Superior temporal gyrus (tissue), 1 donor: ENCODE measurements at regions not wholly inside any gene's neighbourhood (a gene's known extent, or its start where the extent isn't known, plus 50 kb on each side); places are given as distances from the start of the nearest gene placed in this dataset.
A peak's percentile ranks its signal among the peaks of the same experiment; 100 is the strongest.

ENCODE experiments used
- DNase-seq: peaks from one replicate; pipeline ENCODE4 v3.0.0-alpha.2; 2016; ENCODE audit errors: extremely low spot score

DNA sequence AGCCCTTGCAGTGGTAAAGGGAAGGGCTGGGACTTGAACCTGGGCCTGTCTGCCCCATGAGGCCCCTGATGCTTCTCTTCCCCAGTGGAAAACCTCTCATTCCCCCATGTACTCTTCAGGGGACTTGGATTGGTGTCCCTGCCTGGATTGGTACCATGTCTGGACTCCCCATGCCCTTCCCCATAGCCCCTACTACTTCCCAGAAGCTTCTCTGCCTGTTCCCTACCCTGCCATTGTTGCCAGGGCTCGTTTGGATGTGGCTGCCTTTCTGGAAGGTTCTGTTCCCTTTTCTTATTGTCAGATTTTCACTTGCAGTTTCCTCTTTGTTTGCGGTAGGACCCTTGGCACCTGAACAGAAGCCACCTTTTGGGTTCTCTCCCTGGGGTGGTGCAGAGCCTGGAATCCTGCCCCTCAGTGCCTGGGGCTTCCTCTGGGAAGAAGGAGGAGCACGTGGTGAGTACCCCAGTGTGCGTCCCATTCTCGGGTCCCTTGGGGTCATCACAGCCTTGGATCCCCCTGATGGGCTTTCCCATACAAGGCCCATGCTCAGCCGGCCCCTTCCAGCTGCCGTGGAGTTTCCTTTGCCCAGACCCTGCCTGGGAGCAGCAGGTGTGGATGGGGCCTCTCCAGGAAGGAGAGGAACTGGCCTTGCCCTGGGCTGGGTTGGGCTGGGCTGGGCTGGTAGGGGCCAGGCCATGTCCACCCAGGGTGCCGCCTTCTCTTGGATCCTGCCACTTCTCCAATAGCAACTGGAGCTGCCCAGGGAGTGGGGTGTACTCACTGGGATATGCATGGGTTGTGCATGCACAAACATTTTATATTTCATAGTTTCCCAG is 281.1 kb downstream of the PTPRU start:
- no peak for DNase-seq

DNA sequence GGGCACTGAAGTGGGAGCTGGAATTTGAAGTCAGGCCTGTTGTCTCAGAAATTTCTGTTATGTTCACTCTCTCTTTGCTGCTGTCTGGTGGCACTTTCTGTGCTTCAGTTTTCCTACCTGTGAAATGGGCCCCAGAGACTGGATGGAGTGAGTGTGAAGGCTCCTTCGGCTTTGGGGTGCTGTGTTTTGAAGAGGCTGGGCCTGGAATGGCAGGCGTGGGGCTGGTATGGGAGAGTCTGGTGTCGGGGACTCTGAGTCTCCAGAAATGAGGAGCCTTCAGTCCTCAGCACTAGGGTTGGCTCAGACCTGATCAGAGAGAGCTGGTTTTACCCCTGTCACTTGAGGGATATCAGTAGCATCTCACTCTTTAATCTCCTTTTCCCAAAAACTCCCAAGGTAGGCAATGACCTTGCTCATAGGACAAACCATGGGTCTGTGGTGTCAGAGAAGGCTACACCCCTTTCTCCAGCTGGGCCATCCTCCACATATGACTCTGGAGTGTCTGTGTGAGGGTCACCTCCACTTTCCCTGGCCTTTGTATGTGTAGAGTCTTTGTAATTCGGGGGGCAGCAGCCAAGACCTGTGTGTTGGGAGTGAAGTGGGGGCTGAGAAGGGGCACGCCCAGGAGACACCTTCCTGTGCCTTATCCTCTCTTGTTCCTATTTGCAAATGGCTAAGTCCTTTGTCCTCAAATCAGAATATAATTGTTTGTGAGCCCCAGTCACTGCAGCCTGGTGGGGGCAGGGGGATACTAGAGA is 279.9 kb downstream of the PTPRU start:
- no peak for DNase-seq

DNA sequence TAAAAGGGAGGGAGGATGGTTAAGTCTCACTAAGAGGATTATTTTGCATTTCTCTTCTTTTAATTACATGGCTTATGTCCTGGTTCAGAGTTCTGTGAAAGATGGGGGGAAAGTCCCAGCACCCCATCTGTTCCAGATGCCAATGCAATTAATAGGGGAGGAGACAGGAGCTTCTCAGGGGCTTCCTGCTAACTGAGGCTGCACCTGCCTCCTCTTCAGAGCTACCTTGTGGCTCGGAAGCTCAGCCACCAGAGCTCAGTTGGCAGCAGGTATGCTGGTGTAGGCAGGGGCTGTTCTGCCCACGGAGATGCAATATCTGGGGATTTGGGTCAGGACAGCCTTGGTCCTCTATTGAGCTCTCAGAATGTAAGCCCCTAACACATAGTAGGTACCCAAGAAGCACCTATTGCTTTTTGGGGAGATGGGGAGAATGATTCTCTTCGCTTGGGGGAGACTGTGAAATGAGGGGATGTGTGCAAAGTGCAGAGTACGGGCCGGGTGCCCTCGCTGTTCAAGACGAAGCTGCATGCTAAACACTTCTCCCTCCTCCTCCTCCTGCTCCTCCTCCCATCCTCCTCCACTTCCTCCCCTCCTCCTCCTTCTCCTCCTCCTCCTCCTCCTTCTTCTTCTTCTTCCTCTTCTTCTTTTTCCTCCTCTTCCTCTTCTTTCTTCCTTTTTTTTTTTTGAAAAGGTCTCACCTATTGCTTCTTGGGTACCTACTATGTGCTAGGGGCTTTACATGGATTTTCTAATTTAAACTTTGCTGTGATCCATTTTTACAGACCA is 279.0 kb downstream of the PTPRU start:
- no peak for DNase-seq

DNA sequence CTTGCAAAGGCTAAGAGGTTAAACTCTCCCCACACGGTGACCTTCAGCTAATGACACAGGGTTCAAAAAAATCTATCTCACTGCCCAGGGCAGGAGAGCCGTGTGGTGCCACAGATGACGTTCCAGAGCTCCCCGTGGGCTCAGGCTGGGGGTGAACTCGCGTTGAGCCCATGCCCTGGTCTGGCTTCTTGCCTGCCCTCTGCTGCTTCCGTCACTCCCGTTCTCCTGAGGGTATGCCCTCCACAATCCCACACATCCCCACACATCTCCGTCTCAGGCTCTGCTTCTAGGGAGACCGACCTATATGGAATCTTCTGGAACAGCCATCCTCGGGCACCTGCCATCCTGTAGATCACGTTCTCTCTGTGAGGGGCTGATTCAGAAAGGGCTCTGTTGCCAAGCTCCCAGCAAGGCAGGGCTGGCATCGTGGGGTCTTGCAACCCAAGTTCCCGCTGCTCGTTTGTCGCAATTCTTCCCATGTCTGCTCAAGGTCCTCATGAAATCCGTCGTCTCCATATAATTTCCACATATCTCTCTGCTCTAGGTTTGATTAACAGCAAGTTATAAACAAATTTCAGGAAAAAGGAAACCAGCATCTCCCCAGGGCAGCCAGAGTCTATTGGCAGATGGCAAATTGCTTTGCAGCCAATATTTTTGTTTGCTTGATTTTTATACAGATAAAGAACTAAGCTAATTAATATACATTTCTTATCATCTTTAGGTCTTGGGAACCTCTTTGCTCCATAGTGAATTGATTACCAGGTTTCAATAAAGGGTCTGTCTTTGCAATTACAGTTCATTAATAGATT is 278.2 kb downstream of the PTPRU start:
- no peak for DNase-seq

DNA sequence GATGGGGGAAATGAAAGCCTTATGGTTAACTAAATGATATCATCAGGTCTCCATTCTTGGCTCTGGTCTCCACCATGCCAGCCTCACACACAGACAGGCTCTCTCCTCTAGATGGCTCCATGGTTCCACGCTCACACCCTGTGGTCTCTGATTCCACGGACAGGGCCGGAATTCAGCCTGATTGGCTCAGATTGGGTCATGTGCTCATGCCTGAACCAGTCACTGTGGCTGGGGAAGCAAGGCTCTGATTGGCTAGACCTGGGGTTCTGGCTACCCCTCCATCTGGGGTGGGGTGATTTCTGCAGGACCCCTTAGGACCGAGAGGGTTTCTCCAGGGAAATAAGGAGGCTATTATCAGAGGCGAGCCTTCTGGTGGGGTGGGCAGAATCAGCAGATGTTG is 277.0 kb downstream of the PTPRU start:
- peak; percentile 25 for DNase-seq

DNA sequence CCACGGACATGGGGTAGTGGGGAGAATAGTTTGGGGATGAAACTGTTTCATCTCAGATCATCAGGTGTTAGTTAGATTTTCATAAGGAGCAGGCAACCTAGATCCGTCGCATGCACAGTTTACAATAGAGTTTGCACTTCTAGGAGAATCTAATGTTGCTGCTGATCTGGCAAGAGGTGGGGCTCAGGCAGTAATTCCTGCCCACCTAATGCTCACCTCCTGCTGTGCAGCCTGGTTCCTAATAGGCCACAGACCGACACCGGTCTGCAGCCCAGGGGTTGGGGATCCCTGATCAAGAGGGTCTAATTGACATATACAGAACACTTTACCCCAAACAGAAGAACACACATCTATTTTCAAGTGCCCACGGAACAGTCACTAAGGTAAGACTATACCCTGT is 275.1 kb downstream of the PTPRU start:
- no peak for DNase-seq

DNA sequence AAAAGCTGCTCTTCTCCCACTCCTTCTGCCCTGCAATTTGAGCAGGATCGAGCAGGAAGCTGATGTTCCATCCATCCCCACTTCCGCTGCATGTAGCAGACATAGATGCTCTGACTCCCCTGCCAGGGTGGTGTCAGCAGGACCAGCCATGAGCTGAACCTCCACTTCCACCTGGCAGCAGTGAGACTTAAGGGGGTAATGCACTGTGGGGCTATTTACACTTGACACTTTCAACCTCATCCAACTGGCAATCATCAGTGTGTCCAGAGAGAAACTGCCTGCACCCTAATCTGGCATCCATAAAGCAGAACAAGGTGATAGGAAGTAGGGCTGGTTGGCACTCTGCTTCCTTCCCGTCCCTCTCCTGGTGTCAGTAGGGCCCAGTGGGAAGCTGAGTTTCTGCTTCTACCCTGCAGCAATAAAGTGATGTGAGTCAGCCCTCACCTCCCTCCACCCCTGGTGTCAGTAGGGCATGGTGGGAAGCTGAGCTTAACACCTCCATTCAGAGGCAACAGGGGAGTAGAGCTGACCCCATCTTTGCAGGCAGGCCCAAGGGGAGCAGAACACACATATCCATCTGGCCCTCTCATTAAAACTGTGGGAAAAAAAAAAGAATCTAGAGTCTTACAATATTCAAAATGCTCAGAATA is 272.3 kb downstream of the PTPRU start:
- DNase-seq = no peak

DNA sequence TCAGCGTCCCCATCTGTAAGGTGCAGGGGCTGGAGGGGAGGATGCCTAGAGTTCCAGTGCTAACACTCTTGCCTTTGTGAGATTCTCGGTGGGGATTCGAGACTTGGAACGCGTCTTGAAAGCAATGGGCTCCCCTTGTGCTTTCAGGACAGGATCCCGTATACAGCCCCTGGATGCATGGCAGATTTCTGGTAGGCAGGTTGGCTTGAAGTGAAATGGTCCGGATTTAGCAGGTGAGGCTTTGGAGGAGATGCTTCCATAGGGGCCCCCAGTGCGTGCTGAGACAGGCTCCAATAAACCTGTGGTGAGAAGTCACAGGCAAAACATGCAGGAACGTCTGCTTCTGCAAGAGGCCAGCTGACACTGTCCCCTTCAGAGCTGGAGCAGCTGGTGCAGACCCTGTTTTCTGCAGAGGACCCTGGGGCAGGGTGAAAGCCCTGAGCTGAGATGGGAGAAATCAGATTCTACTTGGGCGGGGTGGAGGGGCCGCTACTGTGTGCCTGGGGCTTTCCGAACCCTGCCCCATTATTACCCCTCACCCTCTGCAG is 270.4 kb downstream of the PTPRU start:
- no peak for DNase-seq

DNA sequence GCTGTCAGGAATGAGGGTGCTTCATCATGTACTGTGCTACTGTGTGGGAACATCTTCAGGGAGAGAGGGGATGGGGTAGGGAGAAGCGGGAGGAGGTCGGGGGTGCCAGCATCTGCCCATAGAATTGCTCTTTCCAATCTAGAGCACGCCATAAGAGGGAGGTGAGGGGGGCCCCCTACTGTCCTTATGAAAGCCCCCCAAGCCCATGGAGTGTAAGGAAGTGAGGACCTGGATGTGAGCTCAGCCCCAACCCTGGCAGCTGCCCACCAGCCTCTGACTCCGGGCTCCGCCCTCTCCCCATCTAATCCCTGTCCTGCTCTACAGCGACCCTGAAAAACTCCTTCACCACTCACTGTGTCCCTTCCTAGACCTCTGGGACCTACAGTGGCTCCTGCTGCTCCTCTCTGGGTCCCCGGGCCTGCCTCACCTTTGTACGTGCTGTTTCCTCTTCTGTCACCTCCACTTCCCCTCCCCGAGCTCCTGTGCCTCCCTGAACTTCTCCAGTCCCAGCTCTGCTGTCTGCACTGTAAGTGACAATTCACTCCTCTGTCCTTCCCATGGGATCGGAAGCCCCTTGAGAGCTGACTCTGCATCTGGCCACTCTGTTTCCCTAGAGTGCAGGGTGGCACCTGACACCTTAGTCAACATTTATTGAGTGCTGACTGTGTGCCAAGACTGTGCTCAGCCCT is 269.4 kb downstream of the PTPRU start:
- DNase-seq = no peak

DNA sequence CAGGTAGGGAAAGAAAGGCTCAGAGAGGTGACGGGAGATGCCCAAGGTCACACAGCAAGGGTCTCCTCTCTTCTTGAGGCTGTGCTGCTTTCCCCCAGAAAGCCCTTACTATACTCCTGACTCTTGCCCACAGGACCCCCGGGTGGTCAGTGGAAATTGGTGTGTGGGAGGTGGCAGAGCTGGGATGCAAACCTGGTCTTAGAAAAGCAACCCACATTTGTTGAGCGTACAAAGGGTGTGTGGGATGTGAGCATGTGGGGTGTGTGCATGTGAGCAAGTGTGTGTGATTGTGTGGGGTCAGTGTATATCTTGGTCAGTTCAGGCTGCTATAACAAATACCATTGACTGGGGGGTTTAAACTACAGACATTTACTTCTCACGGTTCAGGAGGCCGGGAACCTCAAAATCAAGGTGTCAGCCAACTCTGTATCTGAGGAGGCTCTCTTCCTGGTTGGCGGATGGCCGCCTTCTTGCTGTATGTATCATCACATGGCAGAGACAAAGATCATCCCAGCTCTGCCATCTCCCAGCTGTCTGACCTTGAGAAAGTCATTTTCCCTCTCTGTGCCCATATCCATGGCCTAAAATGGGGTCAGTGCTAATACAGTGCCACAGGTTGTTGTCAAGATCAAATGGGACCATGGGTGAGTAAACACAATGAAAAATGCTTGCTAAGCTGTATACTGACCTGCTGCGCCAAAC is 268.5 kb downstream of the PTPRU start:
- no peak for DNase-seq

DNA sequence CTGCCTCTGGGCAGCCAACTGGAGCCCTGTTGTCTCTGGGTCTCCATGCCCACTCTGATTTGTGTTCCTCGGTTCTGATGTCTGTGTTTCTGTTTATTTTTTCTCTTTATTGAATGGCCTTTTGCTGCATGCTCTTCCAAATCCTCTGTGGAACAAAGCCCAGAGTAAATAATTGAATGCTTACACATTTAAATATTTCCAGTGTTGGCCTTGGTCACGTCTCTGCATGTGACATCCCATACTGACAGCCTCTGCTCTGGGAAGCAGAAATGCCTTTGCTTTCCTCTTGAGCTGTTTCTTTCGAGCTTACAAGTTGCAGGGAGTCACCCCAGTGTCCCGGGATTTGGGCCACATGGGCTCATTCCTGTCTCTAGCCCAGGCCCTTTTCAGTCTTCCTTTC is 267.9 kb downstream of the PTPRU start:
- no peak for DNase-seq

DNA sequence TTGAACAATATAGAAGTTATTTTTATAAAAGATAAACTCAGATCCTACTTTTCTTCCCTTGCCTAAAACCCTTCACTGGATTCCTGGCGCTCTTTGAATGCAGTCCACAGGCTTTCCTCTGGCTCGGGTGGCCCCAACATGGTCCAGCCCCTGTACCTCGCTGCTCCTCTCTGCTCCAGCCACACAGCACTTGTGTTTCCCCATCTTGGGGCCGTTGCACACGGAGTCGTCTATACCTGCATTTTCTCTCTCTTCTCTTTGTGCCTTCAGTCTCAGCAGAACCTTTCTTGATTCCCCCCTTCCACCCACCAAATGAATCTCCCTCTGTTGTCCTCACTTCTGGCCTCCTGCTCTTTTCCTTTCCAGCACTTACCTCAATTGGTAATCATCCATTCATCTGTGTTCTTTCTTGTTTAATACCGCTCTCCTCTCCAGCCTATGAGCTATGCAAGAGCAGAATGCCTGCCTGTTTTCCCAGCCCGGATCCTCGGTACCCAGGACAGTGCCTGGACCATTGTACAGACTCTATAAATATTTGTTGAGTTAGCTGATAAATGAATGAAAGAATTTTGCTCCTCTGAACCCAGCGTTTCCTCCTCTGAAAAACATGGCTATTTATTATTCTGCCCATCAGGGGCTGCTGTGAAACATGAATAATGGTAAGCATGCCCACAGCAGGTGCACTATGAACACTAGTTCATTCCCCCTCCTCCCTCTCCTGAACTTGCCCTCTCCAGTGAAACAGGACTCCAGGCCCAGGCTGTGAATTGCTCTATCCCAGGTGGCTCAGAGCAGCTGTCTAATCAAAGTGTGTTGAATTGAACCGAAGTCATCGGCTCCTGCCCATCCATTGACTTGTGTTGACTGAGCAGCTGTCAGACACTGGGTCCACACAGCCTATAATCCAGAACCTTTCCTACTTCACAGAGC is 266.9 kb downstream of the PTPRU start:
- DNase-seq = no peak

DNA sequence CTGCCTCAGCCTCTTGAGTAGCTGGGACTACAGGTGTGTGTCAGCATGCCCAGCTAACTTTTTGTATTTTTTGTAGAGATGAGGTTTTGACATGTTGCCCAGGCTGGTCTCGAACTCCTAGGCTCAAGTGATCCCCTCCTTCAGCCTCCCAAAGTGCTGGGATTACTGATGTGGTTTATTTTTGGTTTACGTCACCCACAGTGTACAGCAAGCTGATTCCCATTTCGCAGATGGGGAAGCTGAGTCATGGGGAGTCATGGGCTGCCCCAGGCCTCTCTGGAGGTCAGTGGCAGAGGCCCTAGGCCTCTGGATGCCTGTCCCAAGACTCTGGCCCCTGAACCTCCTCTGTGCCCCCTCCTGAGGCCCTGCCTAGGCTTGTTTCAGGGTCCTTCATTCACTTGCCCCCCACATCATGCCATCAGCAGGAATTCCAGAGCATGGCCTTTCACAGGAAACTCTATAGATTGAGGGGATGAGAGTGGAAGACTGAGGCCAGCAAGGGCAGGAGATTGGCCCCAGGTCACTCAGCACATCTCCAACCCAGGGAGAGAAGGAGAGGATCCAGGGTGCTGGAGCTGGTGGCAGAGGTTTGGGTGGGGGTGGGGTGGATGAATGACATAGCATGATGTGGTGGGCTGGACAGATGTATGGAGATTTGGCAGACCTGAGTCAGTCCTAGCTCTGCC is 266.0 kb downstream of the PTPRU start:
- DNase-seq = no peak

DNA sequence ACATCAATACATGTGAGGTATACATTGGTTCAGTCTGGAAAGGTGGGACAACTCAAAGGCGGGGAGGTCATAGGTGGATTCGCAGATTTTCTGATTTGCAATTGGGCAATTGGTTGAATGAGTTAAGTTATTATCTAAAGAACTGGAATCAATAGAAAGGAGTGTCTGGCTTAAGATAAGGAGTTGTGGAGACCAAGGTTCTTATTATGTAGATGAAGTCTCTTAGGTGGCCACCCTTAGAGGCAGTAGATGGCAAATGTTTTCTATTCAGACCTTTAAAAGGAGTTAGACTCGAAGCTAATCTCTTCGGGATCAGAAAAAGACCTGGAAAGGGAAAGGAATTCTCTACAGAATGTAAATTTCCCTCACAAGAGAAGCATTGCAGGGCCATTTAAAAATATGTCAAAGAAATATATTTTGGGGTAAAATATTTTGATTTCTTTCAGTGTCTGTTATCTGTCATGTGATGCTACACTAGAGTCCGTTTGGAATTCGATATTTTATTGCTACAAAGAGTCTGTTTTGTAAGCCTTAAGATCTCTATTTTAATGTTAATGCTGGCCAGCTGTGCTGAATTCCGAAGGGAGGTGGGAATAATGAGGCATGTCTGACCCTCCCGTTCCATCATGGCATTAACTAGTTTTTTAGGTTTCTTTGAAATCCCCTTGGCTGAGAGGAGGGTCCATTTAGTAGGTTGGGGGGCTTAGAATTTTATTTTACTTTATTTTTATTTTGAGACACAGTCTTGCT is 265.1 kb downstream of the PTPRU start:
- DNase-seq = no peak

DNA sequence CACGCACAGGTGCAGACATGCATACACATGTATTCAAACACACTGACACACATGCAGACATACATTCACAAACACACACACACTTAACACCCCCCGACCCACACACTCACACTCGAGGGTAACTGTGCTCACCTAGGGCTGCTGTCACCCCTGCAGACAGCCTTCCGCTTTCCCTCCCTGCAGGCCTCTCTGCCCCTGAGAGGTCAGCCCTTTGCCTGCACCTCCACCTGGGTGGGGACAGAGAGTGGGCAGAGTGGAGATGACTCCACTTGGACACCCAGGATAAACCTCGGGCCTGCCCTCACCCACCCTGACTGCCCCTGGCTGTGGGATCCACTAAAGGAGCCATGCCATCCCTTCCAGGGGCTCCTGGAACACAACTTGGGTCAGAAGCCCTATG is 264.3 kb downstream of the PTPRU start:
- no peak for DNase-seq

DNA sequence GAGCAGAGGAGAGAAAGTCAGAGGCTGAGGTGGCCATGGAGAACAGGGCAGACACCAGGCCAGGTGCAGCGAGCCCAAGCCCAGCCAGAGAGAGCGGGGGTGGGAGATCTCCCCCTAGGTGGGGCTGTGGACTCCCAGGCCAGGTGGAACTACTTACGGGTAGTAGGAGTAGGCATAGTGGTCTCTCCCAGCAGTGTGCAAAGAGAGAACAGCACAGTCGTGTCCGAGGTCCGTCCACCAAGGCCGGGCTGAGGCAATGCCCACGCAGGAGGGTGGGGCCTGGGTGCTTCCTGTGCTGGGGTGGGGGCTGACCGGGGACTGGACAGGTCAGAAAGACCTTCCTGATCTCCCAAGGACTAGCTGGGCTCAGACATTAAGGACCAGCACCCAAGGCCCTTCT is 263.7 kb downstream of the PTPRU start:
- no peak for DNase-seq

DNA sequence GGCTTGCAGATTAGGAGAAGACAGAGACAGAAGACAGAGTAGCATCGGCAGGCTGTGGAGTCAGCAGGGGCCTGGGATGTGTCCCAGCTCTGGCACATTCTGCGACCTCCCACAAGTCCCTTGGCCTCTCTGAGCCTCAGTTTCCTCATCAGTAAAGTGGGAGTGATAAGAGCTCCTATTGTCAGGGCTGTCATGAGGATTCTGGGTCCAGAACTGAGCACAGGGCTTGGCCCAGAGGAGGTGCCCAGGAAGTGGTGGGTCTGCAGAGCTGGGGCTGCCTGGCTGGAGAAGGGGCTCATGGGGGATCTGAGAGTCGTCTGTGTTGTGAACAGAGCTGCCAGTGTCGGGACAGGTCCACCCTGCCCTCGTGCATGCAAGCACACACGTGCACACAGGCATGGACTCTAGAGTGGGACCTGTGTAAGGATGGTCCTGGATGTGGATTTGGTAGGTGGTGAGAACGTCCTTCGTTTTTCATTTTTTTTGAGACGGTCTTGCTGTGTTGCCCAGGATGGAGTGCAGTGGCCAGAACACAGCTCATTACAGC is 262.9 kb downstream of the PTPRU start:
- DNase-seq = no peak
